NCI-H146 (cell line): ENCODE measurements at regions not wholly inside any gene's neighbourhood (a gene's known extent, or its start where the extent isn't known, plus 50 kb on each side); places are given as distances from the start of the nearest gene placed in this dataset.

Source experiments
- DNase-seq: peaks from one replicate; lab custom pipeline; 2025; lab: John Stamatoyannopoulos, UW

DNA sequence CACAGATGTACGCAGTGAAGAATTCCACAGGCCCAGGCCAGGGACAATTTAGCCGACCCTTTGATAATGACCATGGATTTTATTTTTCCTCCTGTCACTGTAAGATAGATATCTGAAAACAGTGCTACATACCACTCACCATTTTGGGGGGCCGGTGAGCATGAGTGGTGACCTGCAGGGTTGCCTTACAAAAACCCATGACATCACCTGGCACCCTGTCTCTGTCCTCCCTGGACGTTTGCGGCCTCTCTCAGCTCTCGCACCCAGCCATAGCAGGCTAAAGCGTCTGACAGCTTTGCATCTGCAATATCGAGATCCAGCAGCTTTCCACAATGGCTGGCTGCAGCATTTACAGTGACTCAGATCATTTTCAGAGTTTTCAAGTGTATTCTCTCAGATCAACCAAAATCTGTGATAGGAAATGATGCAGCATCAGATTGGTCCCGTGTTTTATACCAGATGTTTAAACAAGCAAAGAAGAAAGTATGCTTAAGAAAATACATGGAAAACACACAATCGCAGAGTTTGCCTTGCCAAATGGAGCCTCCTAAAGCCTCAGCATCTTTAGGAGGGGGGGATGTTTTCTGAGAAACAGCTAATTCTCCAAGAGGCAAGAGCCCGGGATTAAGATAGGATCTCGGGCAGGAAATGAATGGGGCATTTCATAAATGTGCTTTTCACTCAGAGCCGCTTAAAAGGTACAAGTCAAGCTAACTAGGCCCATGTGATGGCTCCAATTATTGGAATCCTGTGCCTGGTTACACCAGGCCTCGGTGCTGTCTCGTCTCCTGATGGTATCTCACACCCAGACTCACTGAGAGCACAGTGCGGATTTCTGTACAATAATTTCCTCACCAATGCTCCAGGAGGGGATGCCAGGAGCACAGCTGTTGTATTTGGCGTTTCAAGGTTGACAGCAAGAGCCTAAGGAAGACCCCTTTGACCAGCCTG, 257.3 kb downstream of the XXYLT1 start:
- DNase-seq: no peak

DNA sequence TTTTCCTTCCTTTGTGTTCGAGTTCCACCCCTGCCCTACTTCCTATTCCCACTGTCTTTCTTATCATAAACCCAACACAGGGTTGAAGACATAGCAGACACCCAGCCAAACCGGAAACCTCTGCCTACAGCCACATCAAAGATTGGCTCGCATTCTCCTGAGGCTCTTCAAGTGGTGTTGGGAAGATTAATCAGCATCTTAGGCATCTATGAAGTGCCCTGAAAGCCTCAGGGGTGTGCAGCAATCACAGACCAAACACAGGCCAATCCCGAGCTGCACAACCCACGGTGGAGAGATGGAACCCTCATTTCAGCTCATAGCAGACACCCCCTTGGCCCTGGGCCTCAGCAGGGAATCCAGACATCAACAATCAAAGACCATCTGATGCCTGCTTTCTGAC, 255.9 kb downstream of the XXYLT1 start:
- no peak for DNase-seq

DNA sequence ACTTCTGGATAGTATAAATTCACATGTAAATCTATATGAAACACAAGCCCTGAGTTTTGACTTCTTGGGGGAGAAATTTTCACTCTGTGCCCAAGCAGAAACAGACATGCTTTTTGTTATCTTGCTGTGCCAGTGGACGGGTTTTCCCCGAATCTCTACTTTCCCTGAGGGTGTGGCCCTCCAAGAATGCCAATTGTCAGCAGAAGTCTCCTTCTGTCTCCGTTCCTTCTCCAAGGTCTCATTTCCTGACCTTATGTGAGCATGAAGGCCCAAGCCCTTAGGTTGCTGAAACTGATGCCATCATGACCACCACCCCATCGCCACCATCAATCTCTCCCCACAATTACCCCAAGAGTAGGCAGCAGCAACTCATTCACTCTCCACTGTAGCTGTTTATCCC, 253.8 kb downstream of the XXYLT1 start:
- no peak for DNase-seq
